GM21515 (cell line): ENCODE measurements at regions not wholly inside any gene's neighbourhood (a gene's known extent, or its start where the extent isn't known, plus 50 kb on each side); places are given as distances from the start of the nearest gene placed in this dataset.
"Not testable (repeated sequence)": the region's sequence is repeated elsewhere in the genome, so short reads cannot be mapped to it uniquely, and the experiment has no call there.

Experiments
- ATAC-seq: cut with Tn5 transposase; IDR thresholded peaks from one replicate; pipeline ENCODE4 v1.9.1; 2021; ENCODE audit not compliant: unreplicated experiment

DNA sequence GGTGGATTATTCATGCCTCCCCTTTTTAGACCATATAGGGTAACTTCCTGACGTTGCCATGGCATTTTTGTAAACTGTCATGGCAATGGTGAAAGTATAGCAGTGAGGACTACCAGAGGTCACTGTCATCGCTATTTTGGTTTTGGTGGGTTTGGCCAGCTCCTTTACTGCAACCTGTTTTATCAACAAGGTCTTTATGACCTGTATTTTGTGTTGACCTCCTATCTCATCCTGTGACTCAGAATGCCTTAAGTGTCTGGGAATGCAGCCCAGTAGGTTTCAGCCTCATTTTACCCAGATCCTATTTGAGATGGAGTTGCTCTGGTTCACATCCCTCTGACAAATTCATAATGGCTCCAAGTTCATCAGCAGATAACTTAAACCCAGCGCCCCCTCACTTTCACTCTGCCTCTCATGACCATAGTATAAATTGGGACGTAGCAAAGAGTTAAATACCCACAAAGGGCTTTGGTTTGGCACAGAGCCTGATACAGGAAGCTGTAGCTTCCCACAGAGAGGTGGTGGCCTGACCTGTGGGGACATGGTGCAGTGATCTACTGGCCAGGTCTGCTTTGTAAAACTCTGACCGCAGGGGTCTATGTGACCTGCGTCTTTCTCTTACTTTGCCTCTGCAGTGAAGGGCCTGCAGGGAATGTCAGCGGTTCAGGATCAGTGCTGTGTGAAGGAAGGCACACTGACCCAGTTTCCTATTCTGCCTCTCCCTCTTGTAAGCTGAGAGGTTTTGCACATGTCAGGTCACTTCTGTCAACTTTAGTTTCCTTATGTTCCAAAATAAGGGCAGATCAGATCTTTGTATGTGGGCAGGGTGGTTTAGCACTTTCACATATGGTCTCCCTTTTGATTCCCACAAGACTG, 78.1 kb upstream of the ZNF644 start:
- ATAC-seq = no peak

DNA sequence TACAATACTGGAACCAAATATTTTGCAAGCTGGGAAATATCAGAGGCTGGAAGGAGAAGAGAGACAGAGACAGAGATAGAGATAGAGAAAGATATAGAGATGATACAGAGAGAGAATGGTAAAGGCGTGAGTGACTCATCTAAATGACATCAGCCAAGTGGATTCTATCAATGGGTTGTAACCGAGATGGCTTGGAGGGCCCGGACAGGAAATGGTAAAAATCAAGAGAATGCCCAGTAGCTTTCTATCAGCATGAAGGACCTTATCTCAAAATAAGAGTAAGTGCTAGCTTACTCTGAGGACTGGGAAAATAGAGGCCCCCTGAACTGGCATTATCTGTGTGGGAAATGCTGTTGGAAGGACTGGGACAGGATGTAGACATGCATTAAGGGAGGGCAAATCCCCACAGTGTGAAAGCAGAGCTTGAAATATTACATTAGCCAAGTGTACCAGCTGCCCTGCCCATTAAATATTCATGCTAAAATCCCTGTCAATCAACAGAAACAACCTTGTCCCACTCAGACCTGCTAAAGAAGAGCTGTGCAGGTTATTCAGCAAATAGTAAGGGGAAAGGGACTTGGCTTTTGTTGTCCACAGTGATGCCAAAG, 76.6 kb upstream of the ZNF644 start:
- ATAC-seq = no peak

DNA sequence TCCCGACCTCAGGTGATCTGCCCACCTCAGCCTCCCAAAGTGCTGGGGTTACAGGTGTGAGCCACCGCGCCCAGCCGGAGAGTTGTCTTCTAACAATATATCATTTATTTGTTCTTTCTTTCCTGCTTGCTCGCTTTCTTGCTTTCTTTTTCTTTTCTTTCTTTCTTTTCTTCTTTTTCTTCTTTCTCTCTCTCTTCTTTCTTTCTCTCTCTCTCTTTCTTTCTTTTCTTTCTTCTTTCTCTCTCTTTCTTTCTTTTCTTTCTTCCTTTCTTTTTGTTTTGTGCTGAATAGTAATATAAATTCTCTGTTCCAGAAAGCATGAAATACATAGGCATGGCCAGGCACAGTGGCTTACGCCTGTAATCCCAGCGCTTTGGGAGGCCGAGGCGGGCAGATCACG, 73.5 kb upstream of the ZNF644 start:
- not testable (repeated sequence) for ATAC-seq

DNA sequence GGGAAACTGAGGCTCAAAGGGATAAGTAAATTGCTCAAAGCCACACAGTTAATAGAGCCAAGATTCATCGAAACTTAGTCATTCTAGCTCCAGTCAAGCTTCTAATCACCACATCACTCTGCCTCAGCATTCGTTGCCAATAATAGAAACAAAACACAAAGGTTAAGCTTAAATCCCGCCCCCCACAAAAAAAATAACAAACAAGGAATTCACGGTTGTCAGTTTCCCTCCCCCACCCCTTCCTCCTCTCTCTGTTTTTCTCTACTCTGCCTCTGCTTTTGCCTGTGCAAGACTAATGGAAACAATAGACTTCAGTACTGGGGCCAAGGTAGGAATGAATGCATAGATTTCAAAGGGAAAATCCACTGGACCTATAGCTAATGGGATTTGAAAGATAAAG, 70.7 kb upstream of the ZNF644 start:
- ATAC-seq = no peak

DNA sequence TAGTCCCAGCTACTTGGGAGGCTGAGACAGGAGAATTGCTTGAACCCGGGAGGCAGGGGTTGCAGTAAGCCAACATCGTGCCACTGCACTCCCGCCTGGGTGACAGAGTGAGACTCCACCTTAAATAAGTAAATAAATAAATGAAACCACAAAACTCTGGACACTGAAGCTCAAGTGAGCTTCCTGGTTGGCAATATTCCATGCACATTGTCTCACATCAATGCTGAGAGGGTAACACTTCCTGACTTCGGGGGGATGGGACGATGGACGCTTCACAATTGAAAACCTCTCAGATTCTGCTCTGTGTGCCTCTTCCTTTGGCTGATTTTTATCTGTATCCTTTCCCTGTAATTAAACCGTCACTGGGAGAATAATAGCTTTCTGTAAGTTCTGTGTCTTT, 70.0 kb upstream of the ZNF644 start:
- ATAC-seq = no peak

DNA sequence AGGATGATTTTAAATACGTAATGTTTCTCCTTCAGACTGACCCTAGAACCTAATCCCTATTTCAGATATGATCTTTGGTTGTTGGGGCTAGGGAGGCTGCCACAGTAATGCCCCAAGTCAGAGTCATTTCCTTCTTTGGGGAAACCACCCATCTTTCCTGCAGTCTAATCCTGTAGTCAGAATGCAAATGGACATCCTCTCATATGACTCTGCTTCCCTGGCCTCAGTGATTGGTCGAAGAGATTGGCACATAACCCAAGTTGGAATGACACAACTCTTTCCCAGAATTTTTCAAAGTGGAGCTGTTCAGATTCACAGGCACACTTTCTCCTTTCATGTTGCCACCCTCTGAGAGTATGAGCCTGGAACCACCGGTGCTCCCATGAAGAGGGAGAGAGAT, 58.8 kb upstream of the ZNF644 start:
- ATAC-seq = no peak

DNA sequence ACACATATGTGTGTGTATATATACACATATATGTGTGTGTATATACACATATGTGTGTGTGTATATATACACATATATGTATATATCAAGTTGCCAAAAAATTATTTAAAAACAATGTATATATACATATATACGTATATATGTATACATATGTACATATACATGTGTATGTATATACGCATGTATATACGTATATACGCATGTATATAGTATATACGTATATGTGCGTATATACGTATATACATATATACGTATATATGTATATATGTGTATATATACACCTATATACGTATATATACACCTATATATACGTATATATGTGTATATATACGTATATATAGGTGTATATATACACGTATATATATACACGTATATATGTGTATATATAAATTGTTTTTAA, 57.0 kb upstream of the ZNF644 start:
- no peak for ATAC-seq

DNA sequence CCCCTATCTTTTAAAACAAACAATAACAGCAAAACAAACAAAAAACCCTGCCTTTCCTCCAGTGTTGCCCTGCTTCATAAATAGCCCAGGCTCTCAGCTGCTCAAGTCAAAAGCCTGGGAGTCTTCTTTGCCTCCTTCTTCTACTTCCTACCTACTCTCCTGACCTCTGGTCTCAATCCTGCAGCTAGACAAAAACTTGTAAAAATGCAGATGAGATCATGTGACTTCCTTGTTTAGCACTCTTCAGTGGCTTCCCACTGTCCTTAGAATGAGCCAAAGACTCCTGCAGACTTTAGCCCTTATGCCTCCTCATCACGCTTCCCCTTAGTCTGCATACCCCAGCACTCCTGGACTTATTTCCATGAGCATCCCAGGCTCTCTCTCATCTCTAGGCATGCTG, 55.0 kb upstream of the ZNF644 start:
- no peak for ATAC-seq

DNA sequence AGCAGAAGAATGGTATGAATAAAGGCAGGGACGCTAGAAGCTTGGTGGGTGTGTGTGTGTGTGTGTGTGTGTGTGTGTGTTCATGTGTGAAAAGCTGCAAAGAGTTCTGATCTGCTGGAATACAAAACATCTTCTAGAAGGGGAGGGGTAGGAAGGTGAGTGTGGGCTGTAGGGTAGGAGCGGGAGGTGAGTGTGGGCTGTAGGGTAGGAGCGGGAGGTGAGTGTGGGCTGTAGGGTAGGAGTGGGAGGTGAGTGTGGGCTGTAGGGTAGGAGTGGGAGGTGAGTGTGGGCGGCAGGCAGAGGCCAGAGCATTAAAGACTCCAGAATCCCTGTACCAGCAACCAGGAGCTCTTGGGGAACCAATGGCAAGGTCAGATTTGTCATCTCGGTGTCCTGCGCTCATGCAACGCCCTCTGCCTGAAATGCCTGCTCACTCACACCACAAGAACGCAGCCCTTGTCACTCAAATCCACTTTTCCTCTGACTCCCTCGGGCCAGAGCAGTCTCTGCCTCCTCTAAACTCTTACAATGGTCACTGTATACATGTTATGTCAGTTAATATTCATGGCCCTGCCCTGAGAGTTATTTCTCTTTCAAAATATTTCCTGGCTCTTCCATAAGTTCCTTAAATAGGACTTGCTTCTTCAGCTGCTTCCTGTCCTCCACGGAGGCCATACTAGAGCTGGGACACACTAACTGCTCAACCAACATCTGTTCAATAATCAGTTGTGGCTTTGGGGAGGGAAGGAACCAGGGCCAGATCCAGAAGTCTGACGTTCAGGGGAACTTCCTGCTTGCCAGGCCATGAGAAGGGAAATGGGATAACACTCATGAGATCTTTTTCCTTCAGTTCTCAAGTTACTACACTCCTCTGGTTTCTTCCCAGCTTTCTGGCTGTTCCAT, 53.6 kb upstream of the ZNF644 start:
- ATAC-seq = no peak

DNA sequence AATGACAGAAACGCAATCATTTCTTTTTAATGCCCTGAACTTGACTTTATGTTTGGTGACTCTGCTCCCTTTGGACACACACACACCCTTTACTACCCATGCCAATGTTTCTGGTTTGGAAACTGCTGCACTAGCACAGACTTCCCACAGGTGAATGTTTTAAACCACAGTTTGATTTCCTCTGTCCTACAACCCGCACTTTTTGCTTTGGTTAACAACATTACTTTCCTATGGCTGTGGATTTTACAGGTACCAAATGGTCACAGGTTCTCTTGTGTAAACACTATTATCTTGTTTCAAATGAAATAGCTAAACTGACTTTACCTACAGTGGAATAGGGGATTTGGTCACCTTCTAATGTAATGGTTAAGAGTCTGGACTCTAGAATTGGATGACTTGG, 51.5 kb upstream of the ZNF644 start:
- ATAC-seq = no peak

DNA sequence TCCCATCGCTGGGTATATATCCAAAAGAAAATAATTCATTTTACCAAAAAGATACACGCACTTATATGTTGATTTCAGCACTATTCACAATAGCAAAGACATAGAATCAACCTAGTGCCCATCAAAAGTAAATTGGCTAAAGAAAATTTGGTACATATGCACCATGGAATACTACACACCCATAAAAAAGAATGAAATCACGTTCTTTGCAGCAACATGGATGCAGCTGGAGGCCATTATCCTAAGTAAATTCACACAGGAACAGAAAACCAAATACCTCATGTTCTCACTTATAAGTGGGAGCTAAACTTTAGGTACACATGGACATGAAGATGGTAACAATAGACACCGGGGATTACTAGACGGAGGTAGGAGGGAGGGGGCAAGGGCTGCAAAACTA, 50.0 kb upstream of the ZNF644 start:
- ATAC-seq = no peak
